Activated CD4-positive, alpha-beta T cell treated with anti-CD3 and anti-CD28 coated beads, Interleukin-2, amount 50 U/mL, for 16 hours (primary cell): ENCODE measurements at regions not wholly inside any gene's neighbourhood (a gene's known extent, or its start where the extent isn't known, plus 50 kb on each side); places are given as distances from the start of the nearest gene placed in this dataset.

Source experiments
- DNase-seq: peaks from one replicate; pipeline ENCODE4 v3.0.0-alpha.2; 2020

- DNase-seq = no peak
Observed at GRCh38 chr7:47221826-47222225, 360.1 kb downstream of the TNS3 start.

GRCh38 chr7:47218378-47219176 is 363.3 kb downstream of the TNS3 start:
- DNase-seq = no peak

GRCh38 chr7:47217570-47218360 is 364.1 kb downstream of the TNS3 start:
- no peak for DNase-seq

- no peak for DNase-seq
Observed at GRCh38 chr7:47217086-47217485, 364.8 kb downstream of the TNS3 start.

- DNase-seq = no peak
Observed at GRCh38 chr7:47216439-47216838, 365.5 kb downstream of the TNS3 start.

GRCh38 chr7:47215640-47216039 is 366.3 kb downstream of the TNS3 start:
- DNase-seq = no peak

GRCh38 chr7:47215049-47215448 is 366.9 kb downstream of the TNS3 start:
- no peak for DNase-seq

- DNase-seq = no peak
Observed at GRCh38 chr7:47213276-47213675, 368.6 kb downstream of the TNS3 start.

- DNase-seq = no peak
Observed at GRCh38 chr7:47211519-47211973, 370.4 kb downstream of the TNS3 start.

- no peak for DNase-seq
Observed at GRCh38 chr7:47210281-47210854, 371.5 kb downstream of the TNS3 start.

- DNase-seq = no peak
Observed at GRCh38 chr7:47207956-47208355, 374.0 kb downstream of the TNS3 start.

GRCh38 chr7:47204709-47205108 is 377.2 kb downstream of the TNS3 start:
- DNase-seq = no peak

GRCh38 chr7:47202146-47202783 is 379.6 kb downstream of the TNS3 start:
- DNase-seq = no peak

GRCh38 chr7:47198159-47198558 is 383.8 kb downstream of the TNS3 start:
- DNase-seq = no peak

GRCh38 chr7:47197486-47197885 is 384.4 kb downstream of the TNS3 start:
- no peak for DNase-seq

GRCh38 chr7:47196737-47197136 is 385.2 kb downstream of the TNS3 start:
- no peak for DNase-seq

- DNase-seq = no peak
Observed at GRCh38 chr7:47196106-47196645, 385.7 kb downstream of the TNS3 start.

GRCh38 chr7:47195641-47196040 is 386.3 kb downstream of the TNS3 start:
- no peak for DNase-seq

- no peak for DNase-seq
Observed at GRCh38 chr7:47194516-47195057, 387.3 kb downstream of the TNS3 start.

GRCh38 chr7:47192978-47193377 is 388.9 kb downstream of the TNS3 start:
- no peak for DNase-seq

GRCh38 chr7:47191876-47192291 is 390.0 kb downstream of the TNS3 start:
- no peak for DNase-seq

GRCh38 chr7:47191316-47191715 is 390.6 kb downstream of the TNS3 start:
- no peak for DNase-seq

- DNase-seq = no peak
Observed at GRCh38 chr7:47190462-47190861, 391.4 kb downstream of the TNS3 start.
